Renal cortical epithelial cell (primary cell): ENCODE measurements at regions not wholly inside any gene's neighbourhood (a gene's known extent, or its start where the extent isn't known, plus 50 kb on each side); places are given as distances from the start of the nearest gene placed in this dataset.
"Not testable (repeated sequence)": the region's sequence is repeated elsewhere in the genome, so short reads cannot be mapped to it uniquely, and the experiment has no call there.

Experiments used
- DNase-seq: peaks from one replicate; pipeline ENCODE4 v3.0.0-alpha.2; 2011; ENCODE audit warnings: low read depth

GRCh38 chr15:62907275-62907674, 135.3 kb upstream of the TPM1 start:
- no peak for DNase-seq

GRCh38 chr15:62908341-62908740, 134.2 kb upstream of the TPM1 start:
- not testable (repeated sequence) for DNase-seq

GRCh38 chr15:62909257-62909656, 133.3 kb upstream of the TPM1 start:
- no peak for DNase-seq

- DNase-seq, result no peak
Measured at GRCh38 chr15:62912282-62912681, 130.3 kb upstream of the TPM1 start.

GRCh38 chr15:62912808-62913207, 129.7 kb upstream of the TPM1 start:
- no peak for DNase-seq

- DNase-seq, result no peak
Measured at GRCh38 chr15:62913246-62913645, 129.3 kb upstream of the TPM1 start.

- DNase-seq, result no peak
Measured at GRCh38 chr15:62914461-62915079, 128.0 kb upstream of the TPM1 start.

- DNase-seq, result peak; percentile 60
Measured at GRCh38 chr15:62920682-62921502, 121.7 kb upstream of the TPM1 start.

GRCh38 chr15:62922514-62922913, 120.0 kb upstream of the TPM1 start:
- no peak for DNase-seq

GRCh38 chr15:62925875-62926274, 116.7 kb upstream of the TPM1 start:
- DNase-seq, result no peak

- DNase-seq, result peak; percentile 79
Measured at GRCh38 chr15:62927196-62927595, 115.4 kb upstream of the TPM1 start.

GRCh38 chr15:62927836-62928235, 114.7 kb upstream of the TPM1 start:
- DNase-seq, result no peak

GRCh38 chr15:62928242-62928999, 114.1 kb upstream of the TPM1 start:
- DNase-seq, result peak; percentile 79

- peak; percentile 81 for DNase-seq
Measured at GRCh38 chr15:62929000-62929357, 113.6 kb upstream of the TPM1 start.

GRCh38 chr15:62931650-62932049, 110.9 kb upstream of the TPM1 start:
- no peak for DNase-seq

GRCh38 chr15:62932436-62932835, 110.1 kb upstream of the TPM1 start:
- peak; percentile 43 for DNase-seq

GRCh38 chr15:62933386-62933785, 109.2 kb upstream of the TPM1 start:
- DNase-seq, result no peak

GRCh38 chr15:62934236-62934971, 108.1 kb upstream of the TPM1 start:
- no peak for DNase-seq

- DNase-seq, result peak; percentile 59
Measured at GRCh38 chr15:62935300-62936081, 107.1 kb upstream of the TPM1 start.

- DNase-seq, result no peak
Measured at GRCh38 chr15:62938825-62939224, 103.7 kb upstream of the TPM1 start.

- DNase-seq, result no peak
Measured at GRCh38 chr15:62940093-62940754, 102.3 kb upstream of the TPM1 start.
